ENCODE measurements at regions not wholly inside any gene's neighbourhood (a gene's known extent, or its start where the extent isn't known, plus 50 kb on each side); places are given as distances from the start of the nearest gene placed in this dataset.

GRCh38 chr12:45102818-45103217, 51.9 kb upstream of the DBX2 start:
- no peak for DNase-seq

GRCh38 chr12:45105996-45106395, 55.1 kb upstream of the DBX2 start:
- DNase-seq: no peak

GRCh38 chr12:45112306-45112705, 61.4 kb upstream of the DBX2 start:
- no peak for DNase-seq

GRCh38 chr12:45121224-45121623, 70.3 kb upstream of the DBX2 start:
- DNase-seq: no peak

- DNase-seq: no peak
These were observed 72.0 kb upstream of the DBX2 start for GRCh38 chr12:45122768-45123380.

- no peak for DNase-seq
These were observed 73.7 kb upstream of the DBX2 start for GRCh38 chr12:45124485-45125155.

GRCh38 chr12:45125997-45126396, 75.1 kb upstream of the DBX2 start:
- DNase-seq: no peak

GRCh38 chr12:45128637-45129036, 77.7 kb upstream of the DBX2 start:
- DNase-seq: no peak

- peak; percentile 20 for DNase-seq
These were observed 80.0 kb upstream of the DBX2 start for GRCh38 chr12:45130881-45131281.

GRCh38 chr12:45131506-45131905, 80.6 kb upstream of the DBX2 start:
- no peak for DNase-seq

- no peak for DNase-seq
These were observed 77.3 kb upstream of the ANO6 start for GRCh38 chr12:45138609-45139008.

GRCh38 chr12:45148006-45148405, 67.9 kb upstream of the ANO6 start:
- no peak for DNase-seq

- DNase-seq: no peak
These were observed 67.3 kb upstream of the ANO6 start for GRCh38 chr12:45148619-45149018.

GRCh38 chr12:45165284-45165683, 50.6 kb upstream of the ANO6 start:
- DNase-seq: no peak

- no peak for DNase-seq
These were observed 49.8 kb upstream of the ANO6 start for GRCh38 chr12:45166056-45166455.

Measured in NCI-H1417 treated with DMSO at 0.1 percent for 48 hours (cell line).